GM21381 (cell line): ENCODE measurements at regions not wholly inside any gene's neighbourhood (a gene's known extent, or its start where the extent isn't known, plus 50 kb on each side); places are given as distances from the start of the nearest gene placed in this dataset.
"Not testable (repeated sequence)": the region's sequence is repeated elsewhere in the genome, so short reads cannot be mapped to it uniquely, and the experiment has no call there.

Experiments used
- ATAC-seq: cut with Tn5 transposase; IDR thresholded peaks from one replicate; pipeline ENCODE4 v1.9.1; 2021; ENCODE audit warnings: mild to moderate bottlenecking, moderate library complexity; ENCODE audit not compliant: unreplicated experiment

GRCh38 chr2:64742678-64743077 is 89.0 kb upstream of the SERTAD2 start:
- ATAC-seq: no peak

GRCh38 chr2:64743739-64744330 is 90.1 kb upstream of the SERTAD2 start:
- ATAC-seq: no peak

- ATAC-seq: no peak
These were observed 91.8 kb upstream of the SERTAD2 start for GRCh38 chr2:64745562-64745961.

- not testable (repeated sequence) for ATAC-seq
These were observed 94.0 kb upstream of the SERTAD2 start for GRCh38 chr2:64747690-64748091.

- no peak for ATAC-seq
These were observed 94.4 kb upstream of the SERTAD2 start for GRCh38 chr2:64748147-64748546.

GRCh38 chr2:64748561-64748960 is 94.8 kb upstream of the SERTAD2 start:
- no peak for ATAC-seq

- no peak for ATAC-seq
These were observed 95.7 kb upstream of the SERTAD2 start for GRCh38 chr2:64749446-64749845.

GRCh38 chr2:64750001-64750816 is 96.5 kb upstream of the SERTAD2 start:
- no peak for ATAC-seq

GRCh38 chr2:64750817-64751285 is 97.1 kb upstream of the SERTAD2 start:
- peak; percentile 86 for ATAC-seq

GRCh38 chr2:64751286-64752260 is 97.9 kb upstream of the SERTAD2 start:
- peak; percentile 78 for ATAC-seq

GRCh38 chr2:64753399-64753798 is 99.7 kb upstream of the SERTAD2 start:
- no peak for ATAC-seq

- ATAC-seq: no peak
These were observed 100.9 kb upstream of the SERTAD2 start for GRCh38 chr2:64754570-64754969.

GRCh38 chr2:64757126-64757525 is 103.4 kb upstream of the SERTAD2 start:
- ATAC-seq: no peak

- ATAC-seq: no peak
These were observed 106.4 kb upstream of the SERTAD2 start for GRCh38 chr2:64760128-64760527.

GRCh38 chr2:64762301-64762997 is 108.7 kb upstream of the SERTAD2 start:
- no peak for ATAC-seq

- ATAC-seq: no peak
These were observed 109.4 kb upstream of the SERTAD2 start for GRCh38 chr2:64763126-64763525.

GRCh38 chr2:64765160-64765805 is 111.6 kb upstream of the SERTAD2 start:
- ATAC-seq: no peak

GRCh38 chr2:64766841-64767669 is 113.3 kb upstream of the SERTAD2 start:
- no peak for ATAC-seq
